ENCODE measurements at regions not wholly inside any gene's neighbourhood (a gene's known extent, or its start where the extent isn't known, plus 50 kb on each side); places are given as distances from the start of the nearest gene placed in this dataset.

GRCh38 chr13:83618966-83619365, 263.3 kb downstream of the SLITRK1 start:
- no peak for DNase-seq
- Histone ChIP-seq H3K4me3 (no peak overlapping the region), H3K9ac (ENCODE audit: low read depth in 2 of 2, low read length in 2 of 2) (no peak overlapping the region), H3K4me1 (no peaks in the 10 kb centered on the region), H3K27me3 (no peaks in the 10 kb centered on the region), H3K36me3 (no peaks in the 10 kb centered on the region), H3K27ac (no peak overlapping the region), H3K9me3 (no peaks in the 10 kb centered on the region)
- TF ChIP-seq, protein P1, sequence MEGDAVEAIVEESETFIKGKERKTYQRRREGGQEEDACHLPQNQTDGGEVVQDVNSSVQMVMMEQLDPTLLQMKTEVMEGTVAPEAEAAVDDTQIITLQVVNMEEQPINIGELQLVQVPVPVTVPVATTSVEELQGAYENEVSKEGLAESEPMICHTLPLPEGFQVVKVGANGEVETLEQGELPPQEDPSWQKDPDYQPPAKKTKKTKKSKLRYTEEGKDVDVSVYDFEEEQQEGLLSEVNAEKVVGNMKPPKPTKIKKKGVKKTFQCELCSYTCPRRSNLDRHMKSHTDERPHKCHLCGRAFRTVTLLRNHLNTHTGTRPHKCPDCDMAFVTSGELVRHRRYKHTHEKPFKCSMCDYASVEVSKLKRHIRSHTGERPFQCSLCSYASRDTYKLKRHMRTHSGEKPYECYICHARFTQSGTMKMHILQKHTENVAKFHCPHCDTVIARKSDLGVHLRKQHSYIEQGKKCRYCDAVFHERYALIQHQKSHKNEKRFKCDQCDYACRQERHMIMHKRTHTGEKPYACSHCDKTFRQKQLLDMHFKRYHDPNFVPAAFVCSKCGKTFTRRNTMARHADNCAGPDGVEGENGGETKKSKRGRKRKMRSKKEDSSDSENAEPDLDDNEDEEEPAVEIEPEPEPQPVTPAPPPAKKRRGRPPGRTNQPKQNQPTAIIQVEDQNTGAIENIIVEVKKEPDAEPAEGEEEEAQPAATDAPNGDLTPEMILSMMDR (IDR thresholded peaks at IDR 0.05) = no peak
- intact Hi-C loops (cut with DNase I) = no loop called here

GRCh38 chr13:83613524-83613923, 268.8 kb downstream of the SLITRK1 start:
- Histone ChIP-seq H3K4me3 (no peak overlapping the region), H3K9ac (ENCODE audit: low read depth in 2 of 2, low read length in 2 of 2) (no peak overlapping the region), H3K27me3 (no peaks in the 10 kb centered on the region), H3K27ac (no peak overlapping the region), H3K4me1 (no peaks in the 10 kb centered on the region), H3K36me3 (no peaks in the 10 kb centered on the region), H3K9me3 (no peaks in the 10 kb centered on the region)
- intact Hi-C loops (cut with DNase I) = no loop called here
- TF ChIP-seq, protein P1 (IDR thresholded peaks at IDR 0.05) = no peak
- DNase-seq = no peak

DNA sequence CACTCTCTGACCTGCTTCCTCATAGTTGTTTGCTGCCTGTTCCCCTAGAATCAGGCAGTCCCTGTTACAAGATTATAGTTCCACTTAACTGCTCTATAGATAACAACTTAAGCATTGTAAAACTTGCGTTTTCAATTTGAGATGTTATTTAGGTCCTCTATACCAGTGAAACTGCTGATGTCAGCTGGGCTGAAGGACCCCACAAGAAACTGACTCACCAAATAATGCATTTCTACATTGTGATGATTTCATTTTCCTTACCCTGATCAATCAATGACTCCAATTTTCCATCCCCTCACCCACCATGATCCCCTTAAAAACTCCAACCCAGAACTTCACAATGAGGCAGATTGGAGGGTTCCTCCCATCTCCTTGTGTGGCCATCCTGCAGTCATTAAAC, 280.7 kb downstream of the SLITRK1 start:
- H3K27ac ChIP-seq = no peak overlapping the region
- no peaks in the 10 kb centered on the region for H3K36me3 ChIP-seq
- H3K27me3 ChIP-seq = no peaks in the 10 kb centered on the region
- intact Hi-C loops (cut with DNase I) = no loop called here
- no peak overlapping the region for H3K4me3 ChIP-seq
- H3K4me1 ChIP-seq = no peaks in the 10 kb centered on the region
- DNase-seq = no peak
- H3K9me3 ChIP-seq = no peaks in the 10 kb centered on the region
- H3K9ac ChIP-seq (ENCODE audit: low read depth in 2 of 2, low read length in 2 of 2) = no peak overlapping the region
- TF ChIP-seq, protein P1 (IDR thresholded peaks at IDR 0.05) = no peak

GRCh38 chr13:83592095-83592494, 290.2 kb downstream of the SLITRK1 start:
- no peak for DNase-seq
- no peaks in the 10 kb centered on the region for H3K9me3 ChIP-seq
- intact Hi-C loops (cut with DNase I) = no loop called here

DNA sequence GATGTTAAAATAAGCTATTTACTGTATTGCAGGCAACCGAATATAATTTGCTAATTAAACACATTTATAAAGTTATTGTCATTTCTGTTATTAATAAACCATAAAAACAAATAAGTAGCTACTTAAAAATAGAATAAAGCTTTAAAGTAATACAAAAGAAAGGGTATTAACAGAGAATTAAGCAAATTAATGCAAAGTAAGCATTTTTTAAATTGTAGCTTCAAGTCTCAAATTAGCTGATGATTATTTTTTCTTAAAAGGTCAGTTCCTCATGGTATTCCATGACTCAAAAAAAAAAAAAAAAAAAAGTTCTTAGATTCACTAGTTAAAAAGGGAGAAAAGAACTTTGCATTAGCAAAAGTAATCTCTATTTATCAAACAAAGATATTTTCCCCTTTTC, 292.5 kb downstream of the SLITRK1 start:
- no peak overlapping the region for H3K27ac ChIP-seq
- no peaks in the 10 kb centered on the region for H3K36me3 ChIP-seq
- no peak overlapping the region for H3K4me3 ChIP-seq
- intact Hi-C loops (cut with DNase I) = no loop called here
- H3K9me3 ChIP-seq = no peaks in the 10 kb centered on the region
- no peak for DNase-seq
- TF ChIP-seq, protein P1 (IDR thresholded peaks at IDR 0.05) = no peak
- H3K9ac ChIP-seq (ENCODE audit: low read depth in 2 of 2, low read length in 2 of 2) = no peak overlapping the region
- H3K27me3 ChIP-seq = no peaks in the 10 kb centered on the region
- H3K4me1 ChIP-seq = no peaks in the 10 kb centered on the region

More at GRCh38 chr13:83592095-83592494, 290.2 kb downstream of the SLITRK1 start:
- no peaks in the 10 kb centered on the region for H3K36me3 ChIP-seq
- H3K4me1 ChIP-seq = no peaks in the 10 kb centered on the region
- TF ChIP-seq, protein P1 (IDR thresholded peaks at IDR 0.05) = no peak
- H3K27ac ChIP-seq = no peak overlapping the region
- no peak overlapping the region for H3K9ac ChIP-seq (ENCODE audit: low read depth in 2 of 2, low read length in 2 of 2)
- H3K27me3 ChIP-seq = no peaks in the 10 kb centered on the region
- no peak overlapping the region for H3K4me3 ChIP-seq

DNA sequence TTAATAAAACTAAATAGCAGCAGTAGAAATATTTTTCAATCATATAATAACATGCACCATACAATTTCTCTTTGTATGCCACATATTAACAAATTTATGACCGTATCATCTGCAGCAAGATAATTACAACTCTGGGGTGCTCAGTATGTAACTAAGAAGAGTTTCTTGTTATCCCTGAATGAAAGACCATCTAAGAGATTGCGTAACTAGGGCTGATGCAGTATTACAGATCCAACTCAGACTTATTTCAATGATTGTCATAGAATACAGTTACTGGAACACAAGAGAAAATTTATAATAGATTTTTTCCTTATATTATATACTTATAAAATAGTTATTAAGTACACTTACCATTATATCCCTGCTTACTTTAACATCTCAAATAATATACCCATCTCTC, 305.1 kb downstream of the SLITRK1 start:
- intact Hi-C loops (cut with DNase I) = no loop called here
- no peak overlapping the region for H3K4me3 ChIP-seq

More for the DNA sequence above, 305.1 kb downstream of the SLITRK1 start:
- DNase-seq = no peak
- Histone ChIP-seq H3K9ac (ENCODE audit: low read depth in 2 of 2, low read length in 2 of 2) (no peak overlapping the region), H3K4me1 (no peaks in the 10 kb centered on the region), H3K9me3 (peaks cover 7% of the 10 kb centered on the region), H3K27ac (no peak overlapping the region), H3K27me3 (no peaks in the 10 kb centered on the region), H3K36me3 (no peaks in the 10 kb centered on the region)
- TF ChIP-seq, protein P1 (IDR thresholded peaks at IDR 0.05) = no peak

All from colonic mucosa (tissue), 4 donors.